Suprapubic skin (tissue), 4 donors: ENCODE measurements at regions not wholly inside any gene's neighbourhood (a gene's known extent, or its start where the extent isn't known, plus 50 kb on each side); places are given as distances from the start of the nearest gene placed in this dataset.

Source experiments
- DNase-seq, 2 donors: peaks; one replicate each; pipeline ENCODE4 v3.0.0-alpha.2; 2019; ENCODE audit warnings: low spot score in 2 of 2
- H3K27ac ChIP-seq: fragments of 200-600 bp; sonication (generic); one replicate; pipeline ENCODE4 v1.5.1; 2019
- H3K27me3 ChIP-seq: fragments of 200-600 bp; sonication (generic); one replicate; pipeline ENCODE4 v1.5.1; 2019
- H3K36me3 ChIP-seq: fragments of 200-600 bp; sonication (generic); one replicate; pipeline ENCODE4 v1.5.1; 2019
- H3K4me1 ChIP-seq: fragments of 200-600 bp; sonication (generic); one replicate; pipeline ENCODE4 v1.5.1; 2019
- H3K4me3 ChIP-seq: fragments of 200-600 bp; sonication (generic); one replicate; pipeline ENCODE4 v1.5.1; 2019; ENCODE audit warnings: mild to moderate bottlenecking
- H3K9me3 ChIP-seq: fragments of 200-600 bp; sonication (generic); one replicate; pipeline ENCODE4 v1.5.1; 2019
- EP300 ChIP-seq: sonication (generic); formaldehyde crosslinking; IDR thresholded peaks from one replicate; pipeline ENCODE4 v1.6.1; 2017; ENCODE audit warnings: antibody characterized with exemption
- POLR2A ChIP-seq, 2 donors: fragments of 450-650 bp; IDR thresholded peaks; one replicate each; pipeline ENCODE4 v1.6.1; 2017; ENCODE audit warnings: antibody characterized with exemption in 2 of 2, mild to moderate bottlenecking in 2 of 2, moderate library complexity in 2 of 2
- POLR2AphosphoS5 ChIP-seq, 3 donors: sonication (generic); formaldehyde crosslinking; IDR thresholded peaks; one replicate each; pipeline ENCODE4 v1.6.1; 2017; ENCODE audit warnings: antibody characterized with exemption in 3 of 3
- WGBS: methylation state at CpG from one replicate; pipeline ENCODE4 v1.1.5; 2018; 5-methylcytosine and 5-hydroxymethylcytosine counted together
- TF ChIP-seq, protein P1 (sequence below), 2 donors: fragments of 200-600 bp in 1 of 2; fragments of 450-650 bp in 1 of 2; sonication (generic) in 1 of 2; IDR thresholded peaks; one replicate each; pipeline ENCODE4 v1.5.1; 2016 to 2019; ENCODE audit warnings: antibody characterized with exemption in 2 of 2, mild to moderate bottlenecking in 1 of 2, moderate library complexity in 1 of 2

DNA sequence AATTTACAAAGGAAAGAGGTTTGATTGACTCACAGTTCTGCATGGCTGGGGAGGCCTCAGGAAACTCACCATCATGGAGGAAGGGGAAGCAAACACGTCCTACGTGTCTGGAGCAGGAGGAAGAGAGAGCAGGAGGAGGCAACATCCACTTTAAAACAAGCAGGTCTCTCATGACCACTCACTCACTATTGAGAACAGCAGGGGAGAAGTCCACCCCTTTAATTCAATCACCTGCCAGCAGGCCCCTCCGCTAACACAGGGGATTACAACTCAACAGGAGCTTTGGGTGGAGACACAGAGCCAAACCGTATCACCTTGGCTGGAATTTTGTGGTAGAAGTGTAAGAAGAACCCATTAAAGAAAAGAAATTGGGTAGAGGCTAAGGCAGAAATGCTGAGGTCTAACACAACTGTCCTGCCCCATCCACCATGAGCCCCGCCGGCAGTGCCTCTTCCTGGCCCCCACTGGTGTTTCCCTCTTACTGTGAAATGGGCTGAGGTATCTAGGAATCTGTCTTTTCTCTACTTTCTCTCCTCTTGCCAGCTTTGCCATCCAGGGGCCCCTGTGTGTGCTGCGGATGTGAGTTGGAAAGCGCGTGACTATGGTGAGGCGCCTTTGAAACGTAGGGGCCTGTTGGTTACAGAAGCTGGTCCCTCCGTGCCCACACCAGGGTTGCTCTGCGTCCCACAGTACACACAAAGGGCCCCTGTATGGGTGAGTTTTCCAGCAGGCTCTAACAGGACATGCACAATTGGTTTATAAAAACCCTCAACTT, 108.0 kb upstream of the TMEM132D start:
- no peak overlapping the region for H3K27ac ChIP-seq
- TF ChIP-seq EP300 (no peak), POLR2A (IDR thresholded peaks at IDR 0.05) (no peak), POLR2AphosphoS5 (IDR thresholded peaks at IDR 0.05) (no peak)
- TF ChIP-seq, protein P1, sequence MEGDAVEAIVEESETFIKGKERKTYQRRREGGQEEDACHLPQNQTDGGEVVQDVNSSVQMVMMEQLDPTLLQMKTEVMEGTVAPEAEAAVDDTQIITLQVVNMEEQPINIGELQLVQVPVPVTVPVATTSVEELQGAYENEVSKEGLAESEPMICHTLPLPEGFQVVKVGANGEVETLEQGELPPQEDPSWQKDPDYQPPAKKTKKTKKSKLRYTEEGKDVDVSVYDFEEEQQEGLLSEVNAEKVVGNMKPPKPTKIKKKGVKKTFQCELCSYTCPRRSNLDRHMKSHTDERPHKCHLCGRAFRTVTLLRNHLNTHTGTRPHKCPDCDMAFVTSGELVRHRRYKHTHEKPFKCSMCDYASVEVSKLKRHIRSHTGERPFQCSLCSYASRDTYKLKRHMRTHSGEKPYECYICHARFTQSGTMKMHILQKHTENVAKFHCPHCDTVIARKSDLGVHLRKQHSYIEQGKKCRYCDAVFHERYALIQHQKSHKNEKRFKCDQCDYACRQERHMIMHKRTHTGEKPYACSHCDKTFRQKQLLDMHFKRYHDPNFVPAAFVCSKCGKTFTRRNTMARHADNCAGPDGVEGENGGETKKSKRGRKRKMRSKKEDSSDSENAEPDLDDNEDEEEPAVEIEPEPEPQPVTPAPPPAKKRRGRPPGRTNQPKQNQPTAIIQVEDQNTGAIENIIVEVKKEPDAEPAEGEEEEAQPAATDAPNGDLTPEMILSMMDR (IDR thresholded peaks at IDR 0.05): no peak
- peak in 1 of 2 donors; percentile 32 for DNase-seq
- H3K4me1 ChIP-seq: peaks cover 2% of the 10 kb centered on the region
- no peaks in the 10 kb centered on the region for H3K9me3 ChIP-seq
- 74% methylated on average over 13 of the region's 13 CpGs for WGBS
- no peaks in the 10 kb centered on the region for H3K36me3 ChIP-seq
- no peak overlapping the region for H3K4me3 ChIP-seq
- H3K27me3 ChIP-seq: peaks cover 74% of the 10 kb centered on the region

DNA sequence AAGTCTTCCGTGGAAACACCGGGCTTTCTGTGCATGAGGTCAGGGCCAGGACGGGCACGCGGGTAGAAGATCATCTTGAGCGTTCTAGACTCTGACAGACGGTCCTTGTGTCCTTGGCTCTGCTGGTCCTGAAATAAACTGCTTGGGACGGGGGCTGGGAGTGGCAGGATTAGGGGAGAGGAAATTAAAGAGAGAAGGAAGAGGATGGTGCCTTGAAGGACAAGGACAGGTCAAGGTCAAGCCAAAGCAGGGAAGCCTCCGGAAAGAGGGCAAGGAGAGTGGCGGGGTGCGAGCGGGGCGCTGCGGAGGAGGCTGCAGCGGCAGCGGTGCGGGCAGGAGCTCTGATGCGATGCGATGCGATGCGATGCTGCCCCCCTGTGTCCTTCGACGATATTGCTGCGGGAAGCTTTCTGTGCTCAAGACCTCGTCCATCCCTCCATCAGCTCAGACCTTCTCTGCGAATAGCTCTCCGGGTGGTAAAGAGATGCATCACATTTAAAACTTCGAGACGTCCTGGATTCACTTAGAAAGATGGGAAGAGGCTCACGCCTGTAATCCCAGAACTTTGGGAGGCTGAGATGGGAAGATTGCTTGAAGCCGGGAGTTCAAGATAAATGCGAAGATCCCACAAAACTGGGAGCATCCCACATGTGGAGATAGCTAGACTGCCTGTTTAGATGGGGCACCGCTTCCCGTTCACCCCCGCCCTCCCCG, 110.1 kb upstream of the TMEM132D start:
- peaks cover 11% of the 10 kb centered on the region for H3K4me1 ChIP-seq
- WGBS: 6% methylated on average over 34 of the region's 36 CpGs
- no peak overlapping the region for H3K4me3 ChIP-seq
- no peaks in the 10 kb centered on the region for H3K36me3 ChIP-seq
- no peak for DNase-seq
- no peak overlapping the region for H3K27ac ChIP-seq
- TF ChIP-seq POLR2AphosphoS5 (IDR thresholded peaks at IDR 0.05): no peak
- TF ChIP-seq, protein P1 (IDR thresholded peaks at IDR 0.05): peak; percentile 17 to 75
- peaks cover 79% of the 10 kb centered on the region for H3K27me3 ChIP-seq
- H3K9me3 ChIP-seq: no peaks in the 10 kb centered on the region

DNA sequence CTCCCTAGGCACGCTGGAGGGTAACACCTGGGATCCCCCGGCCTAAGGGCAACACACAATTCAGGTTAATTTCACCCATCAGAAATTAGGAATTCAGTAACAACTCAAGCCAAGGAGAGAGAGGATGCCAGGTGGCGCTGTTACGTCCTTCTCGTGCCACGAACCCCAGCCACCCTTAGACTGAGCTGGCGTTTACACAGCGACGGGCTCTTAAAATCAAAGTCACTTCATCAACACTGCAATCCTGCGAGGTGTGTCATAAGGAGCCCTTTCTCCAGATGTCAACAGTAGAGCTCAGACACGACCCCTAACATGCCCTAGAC, 110.6 kb upstream of the TMEM132D start:
- WGBS: 3% methylated on average over 11 of the region's 11 CpGs
- Histone ChIP-seq H3K27ac (no peak overlapping the region), H3K27me3 (peaks cover 77% of the 10 kb centered on the region), H3K4me1 (peaks cover 11% of the 10 kb centered on the region), H3K4me3 (no peak overlapping the region), H3K36me3 (no peaks in the 10 kb centered on the region), H3K9me3 (no peaks in the 10 kb centered on the region)
- DNase-seq: no peak
- no peak for TF ChIP-seq EP300
- no peak for TF ChIP-seq POLR2AphosphoS5 (IDR thresholded peaks at IDR 0.05)
- TF ChIP-seq POLR2A (IDR thresholded peaks at IDR 0.05): no peak
- TF ChIP-seq, protein P1 (IDR thresholded peaks at IDR 0.05): no peak

DNA sequence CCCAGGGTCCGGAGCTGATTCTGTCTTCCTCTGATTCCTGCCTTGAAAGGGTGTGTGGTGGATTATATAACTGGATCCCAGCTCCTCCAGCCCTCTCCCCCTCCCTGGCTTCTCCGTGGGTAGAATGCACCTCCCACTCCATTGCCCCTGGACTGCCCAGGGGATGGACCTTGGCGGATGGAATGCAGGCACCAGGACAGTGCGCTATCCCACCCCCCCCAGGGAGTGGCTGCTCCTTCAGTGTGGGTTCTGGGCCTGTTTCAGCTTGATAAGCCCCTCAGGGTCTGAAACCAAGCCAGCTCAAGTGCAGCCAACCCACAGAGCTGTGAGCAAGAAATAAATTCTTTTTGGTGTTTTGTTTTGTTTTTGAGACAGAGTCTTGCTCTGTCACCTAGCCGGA, 112.4 kb upstream of the TMEM132D start:
- DNase-seq: no peak
- WGBS: 33% methylated on average over 2 of the region's 5 CpGs

DNA sequence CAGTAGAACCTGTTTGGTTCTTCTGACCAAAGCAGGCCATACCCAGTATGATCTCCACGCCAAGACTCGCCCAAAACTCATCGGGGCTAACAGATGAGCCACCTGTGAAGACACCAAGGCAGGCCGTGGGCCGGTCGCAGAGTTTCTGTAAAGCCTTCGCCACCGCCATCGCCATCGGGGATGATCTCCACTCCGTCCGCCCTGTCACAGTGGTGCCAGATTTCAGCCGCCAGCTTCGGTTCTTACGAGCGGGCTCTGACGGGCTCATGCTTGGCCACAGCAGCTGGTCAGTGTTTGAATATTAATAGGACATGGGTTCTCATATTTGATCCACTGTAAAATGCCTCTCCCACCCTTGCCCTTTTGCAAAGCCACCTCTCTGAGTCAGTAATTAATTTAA, 113.2 kb upstream of the TMEM132D start:
- H3K27ac ChIP-seq: no peak overlapping the region
- H3K9me3 ChIP-seq: no peaks in the 10 kb centered on the region
- H3K36me3 ChIP-seq: no peaks in the 10 kb centered on the region
- TF ChIP-seq POLR2A (IDR thresholded peaks at IDR 0.05) (no peak), POLR2AphosphoS5 (IDR thresholded peaks at IDR 0.05) (no peak), EP300 (no peak)
- TF ChIP-seq, protein P1 (IDR thresholded peaks at IDR 0.05): no peak
- WGBS: 70% methylated on average over 14 of the region's 17 CpGs
- peaks cover 54% of the 10 kb centered on the region for H3K27me3 ChIP-seq
- no peak for DNase-seq
- H3K4me1 ChIP-seq: peaks cover 11% of the 10 kb centered on the region
- no peak overlapping the region for H3K4me3 ChIP-seq

More for the DNA sequence above, 112.4 kb upstream of the TMEM132D start:
- Histone ChIP-seq H3K27me3 (peaks cover 61% of the 10 kb centered on the region), H3K9me3 (no peaks in the 10 kb centered on the region), H3K4me1 (peaks cover 11% of the 10 kb centered on the region), H3K27ac (no peak overlapping the region), H3K36me3 (no peaks in the 10 kb centered on the region), H3K4me3 (no peak overlapping the region)
- TF ChIP-seq EP300 (no peak), POLR2A (IDR thresholded peaks at IDR 0.05) (no peak), POLR2AphosphoS5 (IDR thresholded peaks at IDR 0.05) (no peak)
- TF ChIP-seq, protein P1 (IDR thresholded peaks at IDR 0.05): no peak
